Neural progenitor cell (in vitro differentiated cells): ENCODE measurements at regions not wholly inside any gene's neighbourhood (a gene's known extent, or its start where the extent isn't known, plus 50 kb on each side); places are given as distances from the start of the nearest gene placed in this dataset.

Experiments used
- DNase-seq: peaks from one replicate; pipeline ENCODE4 v3.0.0-alpha.2; 2016; ENCODE audit warnings: low spot score
- H2AFZ ChIP-seq: fragments of 200-600 bp; sonication (generic); replicated peaks from 2 replicates; pipeline ENCODE4 v1.6.1; 2016; ENCODE audit warnings: antibody characterized with exemption
- H3F3A ChIP-seq: fragments of 200-600 bp; sonication (generic); 2 replicates; pipeline ENCODE4 v1.6.1; 2016; ENCODE audit warnings: antibody characterized with exemption, low read depth
- H3K27ac ChIP-seq: fragments of 200-600 bp; sonication (generic); 2 replicates; pipeline ENCODE4 v1.5.1; 2016; ENCODE audit warnings: mild to moderate bottlenecking
- H3K27me3 ChIP-seq: fragments of 200-600 bp; sonication (generic); 2 replicates; pipeline ENCODE4 v1.6.1; 2016; ENCODE audit warnings: mild to moderate bottlenecking, moderate library complexity
- H3K36me3 ChIP-seq: fragments of 200-600 bp; sonication (generic); 2 replicates; pipeline ENCODE4 v1.5.1; 2016
- H3K4me1 ChIP-seq: fragments of 200-600 bp; sonication (generic); 2 replicates; pipeline ENCODE4 v1.6.1; 2016; ENCODE audit warnings: mixed run types
- H3K4me2 ChIP-seq: fragments of 200-600 bp; sonication (generic); 2 replicates; pipeline ENCODE4 v1.6.1; 2016
- H3K4me3 ChIP-seq: fragments of 200-600 bp; sonication (generic); 2 replicates; pipeline ENCODE4 v1.5.1; 2016
- H3K79me2 ChIP-seq: fragments of 200-600 bp; sonication (generic); 2 replicates; pipeline ENCODE4 v1.6.1; 2016; ENCODE audit warnings: low read depth
- H3K9ac ChIP-seq: fragments of 200-600 bp; sonication (generic); 2 replicates; pipeline ENCODE4 v1.6.1; 2016
- H3K9me3 ChIP-seq: fragments of 200-600 bp; sonication (generic); 2 replicates; pipeline ENCODE4 v1.5.1; 2016; ENCODE audit warnings: low read depth
- H4K20me1 ChIP-seq: fragments of 200-600 bp; sonication (generic); 2 replicates; pipeline ENCODE4 v1.6.1; 2016; ENCODE audit warnings: low read depth
- H3K27ac Mint-ChIP-seq: 3 replicates; pipeline ENCODE4 v1.8.0; 2021; ENCODE audit warnings: mixed read lengths
- H3K27me3 Mint-ChIP-seq: 2 replicates; pipeline ENCODE4 v1.8.0; 2022; ENCODE audit warnings: low read depth, mild to moderate bottlenecking, inconsistent platforms, moderate library complexity, mixed read lengths; ENCODE audit not compliant: insufficient read depth
- H3K36me3 Mint-ChIP-seq: 3 replicates; pipeline ENCODE4 v1.8.0; 2021; ENCODE audit warnings: mixed read lengths
- H3K4me1 Mint-ChIP-seq: 3 replicates; pipeline ENCODE4 v1.8.0; 2021; ENCODE audit warnings: mixed read lengths
- H3K4me3 Mint-ChIP-seq: 3 replicates; pipeline ENCODE4 v1.8.0; 2021; ENCODE audit warnings: mild to moderate bottlenecking, moderate library complexity, mixed read lengths
- H3K9me3 Mint-ChIP-seq: 3 replicates; pipeline ENCODE4 v1.8.0; 2020; ENCODE audit warnings: mixed read lengths
- EZH2 ChIP-seq: fragments of 200-600 bp; sonication (generic); IDR thresholded peaks from 2 replicates; pipeline ENCODE4 v1.6.1; 2017; ENCODE audit warnings: antibody characterized with exemption, mild to moderate bottlenecking, moderate library complexity
- EZH2phosphoT487 ChIP-seq: fragments of 200-600 bp; sonication (generic); IDR thresholded peaks from 2 replicates; pipeline ENCODE4 v1.6.1; 2017; ENCODE audit warnings: antibody characterized with exemption
- TF ChIP-seq, protein P1 (sequence below): fragments of 200-600 bp; sonication (generic); IDR thresholded peaks from 2 replicates; pipeline ENCODE4 v1.5.1; 2017; ENCODE audit warnings: antibody characterized with exemption, mild to moderate bottlenecking

DNA sequence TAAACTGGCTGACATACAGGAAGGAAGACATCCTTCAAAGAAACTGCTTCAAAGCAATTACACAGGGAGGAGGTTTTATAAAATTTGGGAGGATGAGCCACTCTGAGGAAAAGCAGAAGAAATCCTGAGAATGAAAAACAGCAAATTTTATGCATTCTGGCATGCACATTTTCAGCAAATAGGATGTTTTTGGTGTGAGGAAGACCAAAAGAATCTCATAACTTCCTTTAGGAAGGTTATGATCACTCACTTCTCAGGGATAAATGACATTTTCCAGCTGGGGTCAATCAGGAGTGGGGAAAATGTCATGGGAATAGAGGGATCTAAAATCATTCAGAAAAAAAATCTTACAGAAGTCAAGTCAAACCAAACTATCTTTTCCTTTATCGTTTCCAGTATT lies 371.7 kb upstream of the CNTN6 start:
- Mint-ChIP-seq H3K36me3 (no peaks in the 10 kb centered on the region), H3K9me3 (no peaks in the 10 kb centered on the region), H3K27ac (no peak overlapping the region), H3K27me3 (no peaks in the 10 kb centered on the region), H3K4me3 (no peak overlapping the region), H3K4me1 (no peaks in the 10 kb centered on the region)
- TF ChIP-seq EZH2phosphoT487 (no peak), EZH2 (no peak)
- TF ChIP-seq, protein P1, sequence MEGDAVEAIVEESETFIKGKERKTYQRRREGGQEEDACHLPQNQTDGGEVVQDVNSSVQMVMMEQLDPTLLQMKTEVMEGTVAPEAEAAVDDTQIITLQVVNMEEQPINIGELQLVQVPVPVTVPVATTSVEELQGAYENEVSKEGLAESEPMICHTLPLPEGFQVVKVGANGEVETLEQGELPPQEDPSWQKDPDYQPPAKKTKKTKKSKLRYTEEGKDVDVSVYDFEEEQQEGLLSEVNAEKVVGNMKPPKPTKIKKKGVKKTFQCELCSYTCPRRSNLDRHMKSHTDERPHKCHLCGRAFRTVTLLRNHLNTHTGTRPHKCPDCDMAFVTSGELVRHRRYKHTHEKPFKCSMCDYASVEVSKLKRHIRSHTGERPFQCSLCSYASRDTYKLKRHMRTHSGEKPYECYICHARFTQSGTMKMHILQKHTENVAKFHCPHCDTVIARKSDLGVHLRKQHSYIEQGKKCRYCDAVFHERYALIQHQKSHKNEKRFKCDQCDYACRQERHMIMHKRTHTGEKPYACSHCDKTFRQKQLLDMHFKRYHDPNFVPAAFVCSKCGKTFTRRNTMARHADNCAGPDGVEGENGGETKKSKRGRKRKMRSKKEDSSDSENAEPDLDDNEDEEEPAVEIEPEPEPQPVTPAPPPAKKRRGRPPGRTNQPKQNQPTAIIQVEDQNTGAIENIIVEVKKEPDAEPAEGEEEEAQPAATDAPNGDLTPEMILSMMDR = no peak
- H3K79me2 ChIP-seq = no peaks in the 10 kb centered on the region
- no peak overlapping the region for H3K9ac ChIP-seq
- H3K4me1 ChIP-seq = no peaks in the 10 kb centered on the region
- no peaks in the 10 kb centered on the region for H3K36me3 ChIP-seq
- no peak overlapping the region for H3K4me3 ChIP-seq
- H3F3A ChIP-seq = no peaks in the 10 kb centered on the region
- no peak overlapping the region for H2AFZ ChIP-seq
- peaks cover under 1% of the 10 kb centered on the region for H3K9me3 ChIP-seq
- H3K4me2 ChIP-seq = no peak overlapping the region
- no peaks in the 10 kb centered on the region for H3K27me3 ChIP-seq
- no peak for DNase-seq
- no peaks in the 10 kb centered on the region for H4K20me1 ChIP-seq
- H3K27ac ChIP-seq = no peak overlapping the region

DNA sequence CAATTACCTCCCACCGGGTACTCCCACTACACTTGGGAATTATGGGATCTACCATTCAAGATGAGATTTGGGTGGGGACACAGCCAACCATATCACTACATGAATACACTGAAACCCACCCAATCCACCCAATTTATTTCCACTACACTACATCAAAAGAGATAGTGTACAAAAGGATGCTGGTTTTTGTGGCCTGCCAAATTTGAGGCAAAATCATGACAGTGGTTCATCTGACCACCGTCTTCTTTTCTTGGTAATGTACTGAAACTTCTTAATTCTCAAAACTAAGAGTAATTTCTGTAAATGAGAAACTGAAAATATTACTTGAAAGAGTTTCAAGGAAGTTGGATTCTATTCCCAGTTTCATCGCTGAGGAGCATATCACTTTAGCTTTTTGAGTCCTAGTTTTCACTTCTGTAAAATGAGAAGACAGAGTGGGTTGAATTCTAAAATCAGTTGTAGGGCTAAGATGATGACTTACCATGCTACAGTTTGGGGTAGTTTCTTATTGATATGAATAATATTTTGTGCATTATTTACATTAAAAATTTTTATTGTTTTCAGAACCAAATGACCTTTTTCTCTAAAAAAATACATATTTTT lies 360.4 kb upstream of the CNTN6 start:
- H4K20me1 ChIP-seq = no peaks in the 10 kb centered on the region
- Mint-ChIP-seq H3K4me3 (no peak overlapping the region), H3K36me3 (no peaks in the 10 kb centered on the region), H3K27ac (no peak overlapping the region), H3K9me3 (no peaks in the 10 kb centered on the region), H3K27me3 (no peaks in the 10 kb centered on the region), H3K4me1 (no peaks in the 10 kb centered on the region)
- H3K36me3 ChIP-seq = no peaks in the 10 kb centered on the region
- no peaks in the 10 kb centered on the region for H3K9me3 ChIP-seq
- no peaks in the 10 kb centered on the region for H3F3A ChIP-seq
- no peak overlapping the region for H3K4me2 ChIP-seq
- no peaks in the 10 kb centered on the region for H3K27me3 ChIP-seq
- H3K27ac ChIP-seq = no peak overlapping the region
- H2AFZ ChIP-seq = no peak overlapping the region
- H3K9ac ChIP-seq = no peak overlapping the region
- H3K4me1 ChIP-seq = no peaks in the 10 kb centered on the region
- no peak for TF ChIP-seq EZH2phosphoT487
- TF ChIP-seq EZH2 = no peak
- TF ChIP-seq, protein P1 = no peak
- H3K4me3 ChIP-seq = no peak overlapping the region
- no peak for DNase-seq
- no peaks in the 10 kb centered on the region for H3K79me2 ChIP-seq

DNA sequence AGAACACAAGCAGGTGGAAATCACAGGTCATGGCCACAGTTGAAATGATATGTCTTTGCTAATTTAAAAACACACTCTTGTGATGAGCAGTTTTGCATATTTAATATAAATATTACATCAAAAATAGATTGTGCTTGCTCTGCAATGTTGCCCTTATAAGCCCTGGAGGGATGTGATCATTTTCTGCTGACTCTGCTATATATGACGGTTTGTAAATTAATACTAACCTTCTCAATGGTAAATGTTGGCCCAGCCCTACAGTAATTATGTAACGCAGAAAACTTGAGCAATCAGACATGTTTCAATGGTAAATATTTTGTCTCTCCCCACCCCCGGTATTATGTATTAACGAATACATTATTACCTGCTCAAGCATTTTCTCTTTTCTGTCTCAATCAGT lies 359.5 kb upstream of the CNTN6 start:
- Mint-ChIP-seq H3K27me3 (no peaks in the 10 kb centered on the region), H3K4me1 (no peaks in the 10 kb centered on the region), H3K36me3 (no peaks in the 10 kb centered on the region), H3K9me3 (no peaks in the 10 kb centered on the region), H3K27ac (no peak overlapping the region), H3K4me3 (no peak overlapping the region)
- H3K27ac ChIP-seq = no peak overlapping the region
- H3K4me2 ChIP-seq = no peak overlapping the region
- no peaks in the 10 kb centered on the region for H3K9me3 ChIP-seq
- no peaks in the 10 kb centered on the region for H3F3A ChIP-seq
- H3K36me3 ChIP-seq = no peaks in the 10 kb centered on the region
- TF ChIP-seq, protein P1 = no peak
- no peak for TF ChIP-seq EZH2
- H3K4me1 ChIP-seq = no peaks in the 10 kb centered on the region
- no peak for DNase-seq
- no peak overlapping the region for H2AFZ ChIP-seq
- no peak overlapping the region for H3K4me3 ChIP-seq
- H4K20me1 ChIP-seq = no peaks in the 10 kb centered on the region
- no peak overlapping the region for H3K9ac ChIP-seq
- no peaks in the 10 kb centered on the region for H3K27me3 ChIP-seq
- H3K79me2 ChIP-seq = no peaks in the 10 kb centered on the region
